PC-9 (cell line): ENCODE measurements at regions not wholly inside any gene's neighbourhood (a gene's known extent, or its start where the extent isn't known, plus 50 kb on each side); places are given as distances from the start of the nearest gene placed in this dataset.

Experiments used
- CTCF ChIP-seq: fragments of 200-600 bp; sonication (generic); conservative IDR thresholded peaks from 2 replicates; pipeline ENCODE4 v1.6.1; 2017; ENCODE audit warnings: mixed run types, antibody characterized with exemption, mild to moderate bottlenecking, moderate library complexity
- EZH2 ChIP-seq: fragments of 200-600 bp; sonication (generic); IDR thresholded peaks from 2 replicates; pipeline ENCODE4 v1.8.0; 2017; ENCODE audit warnings: antibody characterized with exemption, low read depth

GRCh38 chr1:199789141-199789540, 238.4 kb upstream of the NR5A2 start:
- no peak for TF ChIP-seq CTCF
- TF ChIP-seq EZH2: no peak
